Adrenal gland (tissue), 9 donors: ENCODE measurements at regions not wholly inside any gene's neighbourhood (a gene's known extent, or its start where the extent isn't known, plus 50 kb on each side); places are given as distances from the start of the nearest gene placed in this dataset.

ENCODE experiments used
- DNase-seq, 7 donors: peaks; one replicate each; pipeline ENCODE4 v3.0.0-alpha.2; 2019 to 2020
- H3K27ac ChIP-seq, 5 donors: fragments of 200-600 bp; sonication (generic) in 4 of 5; 1 replicate in 3 of 5; 2 replicates in 2 of 5; pipeline versions ENCODE4 v1.5.1 to v1.8.0; 2016 to 2020; ENCODE audit warnings: mild to moderate bottlenecking in 1 of 5
- H3K27me3 ChIP-seq: fragments of 200-600 bp; 2 replicates; pipeline ENCODE4 v1.8.0; 2021
- H3K36me3 ChIP-seq, 2 donors: fragments of 200-600 bp; replicated peaks in 1 of 2; 1 replicate in 1 of 2; 2 replicates in 1 of 2; pipeline versions ENCODE4 v1.5.1 to v1.8.0; 2018 to 2022
- H3K4me1 ChIP-seq, 2 donors: fragments of 200-600 bp; replicated peaks in 1 of 2; 1 replicate in 1 of 2; 2 replicates in 1 of 2; pipeline versions ENCODE4 v1.5.1 to v1.8.0; 2018 to 2021
- H3K4me3 ChIP-seq, 4 donors: fragments of 200-600 bp; sonication (generic) in 3 of 4; one replicate each; pipeline ENCODE4 v1.5.1; 2016 to 2018
- H3K9me3 ChIP-seq, 3 donors: fragments of 200-600 bp; sonication (generic) in 1 of 3; replicated peaks in 1 of 3; 1 replicate in 2 of 3; 2 replicates in 1 of 3; pipeline versions ENCODE4 v1.5.1 to v1.8.0; 2016 to 2021
- POLR2A ChIP-seq, 2 donors: fragments of 450-650 bp; IDR thresholded peaks; one replicate each; pipeline ENCODE4 v1.6.1; 2017; ENCODE audit warnings: antibody characterized with exemption in 2 of 2, mild to moderate bottlenecking in 2 of 2, moderate library complexity in 1 of 2
- WGBS, 4 donors: extraction: QIAGEN DNeasy Blood & Tissue Kit in 2 of 4; methylation state at CpG; one replicate each; pipeline versions ENCODE4 v1.1.5 to v1.1.7; 2013 to 2017; 5-methylcytosine and 5-hydroxymethylcytosine counted together
- intact Hi-C, 2 donors: fragments of 100-400 bp; cut with DNase I; formaldehyde crosslinking; loops; one replicate each; pipeline versions ENCODE4 v1.14.1 to v1.15.0; 2022 to 2023
- TF ChIP-seq, protein P1 (sequence below), 6 experiments: fragments of 450-650 bp in 4 of 6; fragments of 200-600 bp in 2 of 6; sonication (generic) in 1 of 6; IDR thresholded peaks; 1 replicate in 5 of 6; 2 replicates in 1 of 6; pipeline versions ENCODE4 v1.5.1 to v1.8.0; 2016 to 2021; ENCODE audit warnings: antibody characterized with exemption in 6 of 6, mild to moderate bottlenecking in 2 of 6, moderate library complexity in 1 of 6
- donor health status: healthy with polysubstance abuse.
- donor health status: Bipolar disorder and iron deficiency.
- donor health status: DM: yes; HTN: yes; CAD: no.
- donor health status: DM: no; HTN: no; CAD: no.
- donor health status: DM: no; HTN: no; CAD: no.

DNA sequence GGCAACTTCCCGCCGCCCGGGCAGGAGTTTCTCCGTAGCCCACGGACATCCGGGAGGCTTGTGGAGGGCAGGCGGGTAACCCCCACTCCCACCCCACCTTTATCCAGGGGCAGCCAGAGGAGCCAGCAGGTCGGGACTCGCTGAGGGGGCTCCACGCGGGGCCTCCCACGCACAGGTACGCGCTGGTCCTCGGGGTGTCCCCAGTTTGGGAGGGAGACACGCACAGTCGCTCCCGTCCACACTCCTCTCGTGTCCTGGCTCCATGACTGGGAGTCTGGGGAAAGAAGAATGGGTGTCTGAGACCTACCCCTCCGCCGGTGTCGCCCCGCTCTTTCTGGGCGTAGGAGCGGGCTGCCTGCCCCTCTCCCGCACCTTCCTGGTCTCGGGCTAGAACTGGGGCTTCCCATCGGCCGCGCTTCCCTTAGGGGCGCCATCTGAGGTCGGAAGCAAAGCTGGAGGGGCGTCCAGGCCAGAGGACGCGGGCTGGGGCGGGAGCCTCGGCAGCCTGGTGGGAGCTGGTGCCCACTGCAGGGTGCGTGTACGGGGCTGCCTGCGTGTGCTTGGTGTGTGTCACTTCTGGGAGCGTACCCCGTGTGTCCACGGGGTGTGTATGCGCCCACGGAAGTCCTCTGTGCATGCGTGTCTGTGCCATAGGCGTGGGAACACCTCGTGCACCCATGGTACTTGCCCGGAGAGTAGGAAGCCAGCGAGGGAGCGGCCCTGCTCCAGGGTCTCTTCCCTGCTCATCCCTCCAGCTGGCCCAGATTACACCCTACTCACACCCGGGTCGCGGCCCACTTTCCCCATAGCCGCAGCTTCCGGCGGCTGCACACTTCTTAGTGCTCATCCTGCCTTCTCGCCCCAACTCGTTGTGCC, 73.0 kb upstream of the LEP start:
- intact Hi-C loops: no loop called here
- H3K9me3 ChIP-seq: no peaks in the 10 kb centered on the region
- H3K4me3 ChIP-seq: peak overlapping the region in 1 of 4 donors; percentile 41
- no peaks in the 10 kb centered on the region for H3K36me3 ChIP-seq
- DNase-seq: peak in 1 of 7 donors; percentile 51
- TF ChIP-seq, protein P1, sequence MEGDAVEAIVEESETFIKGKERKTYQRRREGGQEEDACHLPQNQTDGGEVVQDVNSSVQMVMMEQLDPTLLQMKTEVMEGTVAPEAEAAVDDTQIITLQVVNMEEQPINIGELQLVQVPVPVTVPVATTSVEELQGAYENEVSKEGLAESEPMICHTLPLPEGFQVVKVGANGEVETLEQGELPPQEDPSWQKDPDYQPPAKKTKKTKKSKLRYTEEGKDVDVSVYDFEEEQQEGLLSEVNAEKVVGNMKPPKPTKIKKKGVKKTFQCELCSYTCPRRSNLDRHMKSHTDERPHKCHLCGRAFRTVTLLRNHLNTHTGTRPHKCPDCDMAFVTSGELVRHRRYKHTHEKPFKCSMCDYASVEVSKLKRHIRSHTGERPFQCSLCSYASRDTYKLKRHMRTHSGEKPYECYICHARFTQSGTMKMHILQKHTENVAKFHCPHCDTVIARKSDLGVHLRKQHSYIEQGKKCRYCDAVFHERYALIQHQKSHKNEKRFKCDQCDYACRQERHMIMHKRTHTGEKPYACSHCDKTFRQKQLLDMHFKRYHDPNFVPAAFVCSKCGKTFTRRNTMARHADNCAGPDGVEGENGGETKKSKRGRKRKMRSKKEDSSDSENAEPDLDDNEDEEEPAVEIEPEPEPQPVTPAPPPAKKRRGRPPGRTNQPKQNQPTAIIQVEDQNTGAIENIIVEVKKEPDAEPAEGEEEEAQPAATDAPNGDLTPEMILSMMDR (IDR thresholded peaks at IDR 0.05): no peak
- no peak for TF ChIP-seq POLR2A (IDR thresholded peaks at IDR 0.05)
- WGBS, 4 donors: 6 to 8% (median 7%) methylated on average over 28 to 59 of the region's 59 CpGs
- H3K27me3 ChIP-seq: peaks cover 43% of the 10 kb centered on the region
- H3K4me1 ChIP-seq: peaks cover 21 to 23% of the 10 kb centered on the region in 2 donors
- H3K27ac ChIP-seq: peak overlapping the region in 1 of 5 donors; percentile 7

DNA sequence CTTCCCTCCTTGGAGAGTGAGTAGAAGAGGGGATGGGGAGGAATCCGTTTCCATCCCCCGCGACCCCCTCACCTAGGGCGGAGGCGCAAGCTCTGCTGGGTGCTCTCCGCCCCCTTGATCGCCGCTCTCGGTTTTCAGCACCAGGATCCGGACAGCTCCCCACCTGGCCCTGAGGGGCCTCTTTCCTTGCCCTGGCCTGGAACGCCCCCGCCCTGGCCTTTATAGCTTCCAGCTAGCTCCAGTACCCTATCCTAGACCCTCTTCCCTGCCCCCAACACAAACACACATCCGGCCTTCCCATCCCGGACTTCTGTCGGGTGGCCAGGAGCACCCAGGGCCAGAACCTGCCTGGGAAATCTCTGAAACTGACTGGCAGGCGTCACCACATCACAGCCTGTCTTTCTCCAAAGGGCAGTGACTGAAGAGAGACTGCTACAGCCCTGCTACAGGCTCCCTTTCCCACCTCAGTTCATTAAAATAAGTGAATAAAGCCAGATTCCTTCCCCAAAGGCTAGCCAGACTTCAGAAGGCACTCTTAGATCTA, 72.3 kb upstream of the LEP start:
- DNase-seq: peak; percentile 23 to 49 (median 43)
- intact Hi-C loops: no loop called here
- H3K27ac ChIP-seq: peak overlapping the region in 1 of 5 donors; percentile 7
- TF ChIP-seq POLR2A (IDR thresholded peaks at IDR 0.05): no peak
- TF ChIP-seq, protein P1 (IDR thresholded peaks at IDR 0.05): no peak
- H3K9me3 ChIP-seq: no peaks in the 10 kb centered on the region
- peaks cover 43% of the 10 kb centered on the region for H3K27me3 ChIP-seq
- H3K36me3 ChIP-seq: no peaks in the 10 kb centered on the region
- H3K4me3 ChIP-seq: no peak overlapping the region
- peaks cover 21 to 23% of the 10 kb centered on the region in 2 donors for H3K4me1 ChIP-seq
- WGBS, 4 donors: 11 to 33% (median 20%) methylated on average over 13 to 16 of the region's 16 CpGs

DNA sequence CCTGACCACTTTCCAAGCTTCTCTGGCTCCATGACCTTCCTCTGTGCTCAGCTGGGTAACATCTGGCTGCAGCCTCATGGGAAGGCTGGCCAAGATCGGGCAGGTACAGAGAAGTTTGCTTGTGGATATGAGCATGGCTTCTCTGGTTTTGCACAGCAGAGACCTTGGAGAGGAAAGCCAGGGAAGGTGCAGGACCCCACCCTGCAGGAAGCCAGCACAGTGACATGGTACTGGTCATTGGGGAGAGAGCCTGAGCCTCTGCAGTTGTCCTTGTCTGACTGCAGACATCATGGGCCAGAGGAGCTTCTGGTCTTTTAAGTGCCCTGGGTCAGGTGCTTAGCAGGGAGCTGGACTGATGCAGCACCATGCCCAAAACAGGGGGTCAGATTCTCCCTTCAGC, 70.6 kb upstream of the LEP start:
- 65 to 86% (median 67%) methylated on average over 1 of the region's 1 CpG; no CpG with 5 or more reads in 1 of the 4 donors for WGBS, 4 donors
- Histone ChIP-seq H3K4me1 (peaks cover 21 to 23% of the 10 kb centered on the region in 2 donors), H3K4me3 (no peak overlapping the region), H3K9me3 (no peaks in the 10 kb centered on the region), H3K36me3 (no peaks in the 10 kb centered on the region), H3K27ac (no peak overlapping the region), H3K27me3 (peaks cover 36% of the 10 kb centered on the region)
- TF ChIP-seq POLR2A (IDR thresholded peaks at IDR 0.05): no peak
- TF ChIP-seq, protein P1 (IDR thresholded peaks at IDR 0.05): no peak
- intact Hi-C loops: no loop called here
- DNase-seq: peak in 1 of 7 donors; percentile 42

DNA sequence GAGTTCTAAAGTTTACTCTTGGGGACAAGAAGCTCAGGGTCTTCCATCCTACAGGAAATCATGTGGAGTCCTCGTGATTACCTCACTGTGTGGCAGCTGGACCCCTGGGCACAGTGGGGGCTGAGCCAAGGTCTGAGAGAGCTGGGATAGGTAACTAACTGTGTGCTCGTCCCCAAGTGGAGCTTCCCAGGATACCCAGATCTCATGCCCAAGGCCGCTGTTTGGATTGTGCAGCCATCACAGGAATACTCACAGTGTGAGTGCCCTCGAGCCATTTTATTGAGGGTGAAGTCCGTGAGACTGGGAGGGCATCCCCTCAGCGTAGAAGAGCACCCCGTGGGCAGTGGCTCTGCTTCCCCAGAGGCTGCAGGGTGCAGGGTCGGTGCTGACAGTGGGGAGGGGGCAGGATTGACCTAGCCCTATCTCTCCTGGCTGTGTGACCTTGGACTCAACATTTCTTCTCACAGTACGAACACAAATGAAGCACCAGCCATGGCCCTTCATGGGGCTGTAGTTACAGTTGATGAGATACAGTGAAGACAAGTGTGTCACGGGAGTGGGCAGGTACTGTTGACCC, 69.6 kb upstream of the LEP start:
- H3K27me3 ChIP-seq: peaks cover 27% of the 10 kb centered on the region
- peaks cover 19 to 21% of the 10 kb centered on the region in 2 donors for H3K4me1 ChIP-seq
- no peak for TF ChIP-seq POLR2A (IDR thresholded peaks at IDR 0.05)
- TF ChIP-seq, protein P1 (IDR thresholded peaks at IDR 0.05): no peak
- H3K36me3 ChIP-seq: no peaks in the 10 kb centered on the region
- H3K4me3 ChIP-seq: no peak overlapping the region
- no peaks in the 10 kb centered on the region for H3K9me3 ChIP-seq
- no peak for DNase-seq
- intact Hi-C loops: no loop called here
- 44 to 79% (median 69%) methylated on average over 3 to 10 of the region's 10 CpGs for WGBS, 4 donors
- no peak overlapping the region for H3K27ac ChIP-seq
